Heart left ventricle (tissue), 16 donors: ENCODE measurements at regions not wholly inside any gene's neighbourhood (a gene's known extent, or its start where the extent isn't known, plus 50 kb on each side); places are given as distances from the start of the nearest gene placed in this dataset.

Source experiments
- ATAC-seq, 4 donors: fragments of 200-7000 bp; cut with Tn5 transposase; one replicate each; pipeline ENCODE4 v1.9.1; 2020 to 2022; ENCODE audit warnings: moderate library complexity in 4 of 4, mild to moderate bottlenecking in 3 of 4, moderate number of reproducible peaks in 1 of 4
- DNase-seq, 5 donors: peaks; one replicate each; pipeline ENCODE4 v3.0.0-alpha.2; 2020
- H3K27ac ChIP-seq, 12 donors: fragments of 200-600 bp; sonication (generic) in 4 of 12; one replicate each; pipeline versions ENCODE4 v1.5.0 to v1.8.0; 2016 to 2022; ENCODE audit warnings: mild to moderate bottlenecking in 2 of 12
- H3K27me3 ChIP-seq, 9 donors: fragments of 200-600 bp; sonication (generic) in 2 of 9; one replicate each; pipeline versions ENCODE4 v1.5.1 to v1.8.0; 2016 to 2022; ENCODE audit warnings: mild to moderate bottlenecking in 3 of 9
- H3K36me3 ChIP-seq, 9 donors: fragments of 200-600 bp; sonication (generic) in 2 of 9; one replicate each; pipeline versions ENCODE4 v1.5.0 to v1.8.0; 2018 to 2022; ENCODE audit warnings: mild to moderate bottlenecking in 2 of 9
- H3K4me1 ChIP-seq, 12 donors: fragments of 200-600 bp; sonication (generic) in 4 of 12; one replicate each; pipeline versions ENCODE4 v1.5.0 to v1.8.0; 2016 to 2022; ENCODE audit warnings: mild to moderate bottlenecking in 3 of 12
- H3K4me3 ChIP-seq, 12 donors: fragments of 200-600 bp; sonication (generic) in 4 of 12; one replicate each; pipeline versions ENCODE4 v1.5.0 to v1.8.0; 2017 to 2022; ENCODE audit warnings: mild to moderate bottlenecking in 9 of 12, moderate library complexity in 4 of 12
- H3K9me3 ChIP-seq, 12 donors: fragments of 200-600 bp; sonication (generic) in 4 of 12; one replicate each; pipeline versions ENCODE4 v1.5.0 to v1.8.0; 2016 to 2022; ENCODE audit warnings: mild to moderate bottlenecking in 1 of 12
- POLR2A ChIP-seq, 2 donors: fragments of 450-650 bp; IDR thresholded peaks; one replicate each; pipeline ENCODE4 v1.6.1; 2017; ENCODE audit warnings: antibody characterized with exemption in 2 of 2, mild to moderate bottlenecking in 2 of 2, moderate library complexity in 2 of 2
- WGBS, 4 donors: extraction: QIAGEN DNeasy Blood & Tissue Kit in 2 of 4; methylation state at CpG; one replicate each; pipeline versions ENCODE4 v1.1.5 to v1.1.7; 2013 to 2018; 5-methylcytosine and 5-hydroxymethylcytosine counted together
- intact Hi-C, 10 donors: fragments of 100-400 bp; cut with DNase I; formaldehyde crosslinking; loops; one replicate each; pipeline versions ENCODE4 v1.11.1 to v1.14.2; 2022
- TF ChIP-seq, protein P1 (sequence below), 12 donors: fragments of 200-600 bp; sonication (generic) in 4 of 12; IDR thresholded peaks; one replicate each; pipeline versions ENCODE4 v1.5.0 to v1.8.0; 2018 to 2022; ENCODE audit warnings: antibody characterized with exemption in 12 of 12, mild to moderate bottlenecking in 5 of 12
- donor health status: ischemic (EF 13 %, LVEDD 7.1; RV severe dilation, severe dysfunction).
- donor health status: healthy with polysubstance abuse.
- donor health status: DM: no; HTN: yes; CAD: no.
- donor health status: DM: no; HTN: no; CAD: no.
- donor health status: ischemic (EF 25% LVEDD 6.9; RV normal size, moderate dysfunction).
- donor health status: ischemic (EF 25% LVEDD 5.7; RV mildly dilated, moderate dysfunction).
- donor health status: healthy.
- donor health status: DM: yes; HTN: yes; CAD: no.
- donor health status: ischemic (EF 35%, LVEDD 5.7; RV mildly dilated, moderate dysfunction).
- donor health status: nonischemic (EF 11% LVEDD 7.7; RV severe dilation, severe dysfunction).
- donor health status: DM: yes; HTN: yes; CAD: no.
- donor health status: PGD.
- donor health status: ischemic (EF 29% LVEDD 5.4; RV normal size, mild dysfunction).
- donor health status: nonischemic (EF 23%, LVEDD 6.1; RV moderate dilation, normal function).

DNA sequence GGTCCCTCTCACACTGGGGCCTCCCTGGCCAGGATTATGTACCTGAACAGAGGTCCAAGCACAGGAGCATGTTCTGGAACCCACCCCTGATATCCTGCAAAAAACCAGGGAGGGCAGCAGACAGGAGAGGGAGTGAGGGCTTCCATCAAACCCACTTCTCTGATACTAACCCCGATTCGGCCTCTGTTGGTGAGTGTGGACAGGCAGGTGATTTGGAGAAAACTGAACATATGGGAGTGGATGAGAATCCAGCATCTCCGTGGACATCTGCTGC lies 215.3 kb downstream of the MATN1 start:
- WGBS, 4 donors: 76 to 95% (median 84%) methylated on average over 3 of the region's 3 CpGs; no CpG with 5 or more reads in 1 of the 4 donors
- Histone ChIP-seq H3K4me3 (no peak overlapping the region), H3K4me1 (no peaks in the 10 kb centered on the region), H3K36me3 (no peaks in the 10 kb centered on the region), H3K27me3 (peaks cover 0 to 11% (median 0%) of the 10 kb centered on the region in 9 donors), H3K27ac (no peak overlapping the region), H3K9me3 (peaks cover 0 to 2% (median 0%) of the 10 kb centered on the region in 12 donors)
- DNase-seq (no peak), ATAC-seq (no peak)
- intact Hi-C loops: loop anchor here in 1 of 10 donors (10.0 kb wide), 1 partner anchor 103 kb away; no protein-coding TSS in a partner anchor
- TF ChIP-seq POLR2A (IDR thresholded peaks at IDR 0.05): no peak
- TF ChIP-seq, protein P1, sequence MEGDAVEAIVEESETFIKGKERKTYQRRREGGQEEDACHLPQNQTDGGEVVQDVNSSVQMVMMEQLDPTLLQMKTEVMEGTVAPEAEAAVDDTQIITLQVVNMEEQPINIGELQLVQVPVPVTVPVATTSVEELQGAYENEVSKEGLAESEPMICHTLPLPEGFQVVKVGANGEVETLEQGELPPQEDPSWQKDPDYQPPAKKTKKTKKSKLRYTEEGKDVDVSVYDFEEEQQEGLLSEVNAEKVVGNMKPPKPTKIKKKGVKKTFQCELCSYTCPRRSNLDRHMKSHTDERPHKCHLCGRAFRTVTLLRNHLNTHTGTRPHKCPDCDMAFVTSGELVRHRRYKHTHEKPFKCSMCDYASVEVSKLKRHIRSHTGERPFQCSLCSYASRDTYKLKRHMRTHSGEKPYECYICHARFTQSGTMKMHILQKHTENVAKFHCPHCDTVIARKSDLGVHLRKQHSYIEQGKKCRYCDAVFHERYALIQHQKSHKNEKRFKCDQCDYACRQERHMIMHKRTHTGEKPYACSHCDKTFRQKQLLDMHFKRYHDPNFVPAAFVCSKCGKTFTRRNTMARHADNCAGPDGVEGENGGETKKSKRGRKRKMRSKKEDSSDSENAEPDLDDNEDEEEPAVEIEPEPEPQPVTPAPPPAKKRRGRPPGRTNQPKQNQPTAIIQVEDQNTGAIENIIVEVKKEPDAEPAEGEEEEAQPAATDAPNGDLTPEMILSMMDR (IDR thresholded peaks at IDR 0.05): no peak

DNA sequence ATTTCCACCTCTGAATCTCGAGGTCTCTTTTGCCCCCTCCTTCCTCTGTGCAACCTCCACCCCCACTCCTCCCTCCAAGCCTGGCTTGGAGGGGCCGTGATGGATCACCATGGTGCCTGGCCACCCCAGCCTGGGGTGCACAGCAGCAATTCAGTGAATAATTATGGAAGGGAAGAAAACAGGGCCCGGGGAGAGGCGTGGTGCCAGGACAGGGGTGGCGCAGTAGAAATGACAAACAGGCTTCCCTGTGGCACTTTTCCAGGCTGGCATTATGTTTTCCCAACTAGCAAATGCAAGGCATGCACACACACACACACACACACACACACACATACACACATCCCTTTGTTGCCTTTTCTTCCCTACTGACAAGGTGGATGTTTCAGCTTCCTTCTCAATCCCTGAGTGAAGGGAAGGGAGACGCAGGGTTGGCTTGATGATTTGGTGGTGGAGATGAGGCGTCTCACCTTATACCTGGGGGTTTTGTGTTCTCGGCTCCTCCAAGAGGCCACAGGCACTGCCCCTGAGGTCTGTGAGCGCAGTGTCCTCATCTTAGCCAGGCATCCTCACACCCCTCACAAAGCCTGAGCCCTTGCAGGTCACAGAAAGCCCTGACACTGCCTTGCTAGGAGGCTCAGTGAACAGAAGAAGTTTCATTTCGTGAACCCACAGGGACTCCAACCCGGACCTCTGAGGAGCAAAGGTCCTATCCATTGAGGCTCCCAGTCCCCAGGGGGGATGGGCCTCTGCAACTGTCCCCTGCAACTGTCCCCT lies 215.8 kb downstream of the MATN1 start:
- intact Hi-C loops: loop anchor here in 1 of 10 donors (10.0 kb wide), 1 partner anchor 103 kb away; no protein-coding TSS in a partner anchor
- no peak for ATAC-seq
- Histone ChIP-seq H3K27me3 (peaks cover 0 to 11% (median 0%) of the 10 kb centered on the region in 9 donors), H3K36me3 (no peaks in the 10 kb centered on the region), H3K27ac (no peak overlapping the region), H3K4me3 (no peak overlapping the region), H3K4me1 (no peaks in the 10 kb centered on the region), H3K9me3 (peaks cover 0 to 2% (median 0%) of the 10 kb centered on the region in 12 donors)
- no peak for DNase-seq
- 65 to 84% (median 82%) methylated on average over 9 to 11 of the region's 11 CpGs for WGBS, 4 donors
- TF ChIP-seq, protein P1 (IDR thresholded peaks at IDR 0.05): no peak
- no peak for TF ChIP-seq POLR2A (IDR thresholded peaks at IDR 0.05)

DNA sequence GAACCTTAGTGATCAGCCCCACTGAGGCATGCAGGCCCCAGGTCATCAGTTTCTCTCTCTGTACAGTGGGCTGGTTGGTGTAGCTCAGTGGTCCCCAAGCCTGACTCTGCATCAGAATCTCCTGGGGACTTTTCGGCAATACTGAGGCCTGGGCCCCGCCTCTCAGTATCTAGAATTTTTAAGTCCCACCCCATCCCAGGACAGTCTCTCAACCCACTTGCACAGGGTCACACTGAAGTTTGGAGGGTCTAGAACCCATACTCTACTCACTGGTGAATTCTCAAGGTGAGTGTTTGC lies 216.4 kb downstream of the MATN1 start:
- WGBS, 4 donors: 87 to 100% (median 92%) methylated on average over 2 of the region's 2 CpGs
- Histone ChIP-seq H3K27ac (no peak overlapping the region), H3K4me1 (no peaks in the 10 kb centered on the region), H3K4me3 (no peak overlapping the region), H3K36me3 (no peaks in the 10 kb centered on the region), H3K9me3 (peaks cover 0 to 2% (median 0%) of the 10 kb centered on the region in 12 donors), H3K27me3 (peaks cover 0 to 11% (median 0%) of the 10 kb centered on the region in 9 donors)
- intact Hi-C loops: loop anchor here in 1 of 10 donors (10.0 kb wide), 1 partner anchor 102 kb away; no protein-coding TSS in a partner anchor
- DNase-seq: no peak
- no peak for TF ChIP-seq POLR2A (IDR thresholded peaks at IDR 0.05)
- TF ChIP-seq, protein P1 (IDR thresholded peaks at IDR 0.05): no peak
- no peak for ATAC-seq

DNA sequence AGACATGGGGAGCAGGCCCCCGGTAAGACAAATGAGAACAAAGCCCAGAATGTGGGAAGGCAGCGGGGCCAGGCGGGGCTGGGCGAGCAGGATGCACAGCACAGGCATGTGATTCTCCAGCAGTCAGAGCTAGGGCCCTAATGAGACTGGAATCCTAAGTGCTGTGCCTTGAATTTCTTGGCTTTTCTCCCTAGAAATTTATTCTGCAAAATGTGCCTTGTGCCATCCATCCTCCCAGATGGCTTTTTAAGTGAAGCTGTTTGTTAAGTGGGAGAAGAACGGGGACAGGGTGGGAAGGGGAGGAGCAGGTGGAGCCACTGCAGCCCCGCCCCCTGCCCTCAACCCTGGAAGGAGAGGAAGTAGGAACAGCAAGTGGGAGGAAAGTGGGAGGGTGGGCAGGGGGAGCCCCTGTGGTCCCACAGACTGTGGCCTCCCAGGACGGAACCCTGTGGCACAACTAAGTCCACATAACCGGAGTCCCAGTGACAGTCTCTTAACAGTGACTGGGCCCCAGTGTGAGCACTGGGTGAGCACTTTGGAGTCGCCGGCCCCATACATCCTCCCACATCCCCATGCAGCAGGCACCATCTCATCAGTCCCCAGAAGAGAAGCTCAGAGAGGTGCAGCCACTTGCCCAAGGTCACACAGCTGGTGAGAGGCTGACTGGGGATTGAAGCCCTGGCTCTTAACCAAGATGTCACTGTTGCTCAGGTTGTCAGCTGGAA lies 216.9 kb downstream of the MATN1 start:
- 60 to 71% (median 64%) methylated on average over 10 of the region's 10 CpGs for WGBS, 4 donors
- H3K27me3 ChIP-seq: peaks cover 0 to 11% (median 0%) of the 10 kb centered on the region in 9 donors
- DNase-seq: no peak
- no peaks in the 10 kb centered on the region for H3K36me3 ChIP-seq
- no peak for ATAC-seq
- TF ChIP-seq, protein P1 (IDR thresholded peaks at IDR 0.05): no peak
- TF ChIP-seq POLR2A (IDR thresholded peaks at IDR 0.05): no peak
- H3K9me3 ChIP-seq: peaks cover 0 to 5% (median 0%) of the 10 kb centered on the region in 12 donors
- H3K27ac ChIP-seq: no peak overlapping the region
- intact Hi-C loops: loop anchor here in 1 of 10 donors (10.0 kb wide), 1 partner anchor 102 kb away; no protein-coding TSS in a partner anchor
- no peaks in the 10 kb centered on the region for H3K4me1 ChIP-seq
- H3K4me3 ChIP-seq: no peak overlapping the region
